IMR-90 (cell line): ENCODE measurements at regions not wholly inside any gene's neighbourhood (a gene's known extent, or its start where the extent isn't known, plus 50 kb on each side); places are given as distances from the start of the nearest gene placed in this dataset.

Source experiments
- ATAC-seq: fragments of 200-7000 bp; cut with Tn5 transposase; 2 replicates; pipeline ENCODE4 v1.9.1; 2020; ENCODE audit warnings: low read depth, mild to moderate bottlenecking, moderate library complexity
- BruUV-seq: library from RNA; stranded (reverse); fragments of 400-500 nt; replicated peaks from 2 replicates; lab custom pipeline; 2021; lab: Mats Ljungman, UMichigan
- CTCF ChIA-PET: fragments of 300-600 bp; formaldehyde crosslinking; extraction: SDS; loops from one replicate; lab custom pipeline; 2021; ENCODE audit warnings: antibody characterized with exemption; lab: Yijun Ruan, JAX
- POLR2A ChIA-PET: fragments of 300-600 bp; sonication (Branson Sonifier 250); formaldehyde crosslinking; loops from one replicate; lab custom pipeline; 2022; ENCODE audit warnings: antibody characterized with exemption; ENCODE audit not compliant: unreplicated experiment; lab: Charles Lee
- DNase-seq: peaks from one replicate; pipeline ENCODE4 v3.0.0; 2013
- H2AFZ ChIP-seq: replicated peaks from 2 replicates; pipeline ENCODE3; 2013; ENCODE audit warnings: low read length, mild to moderate bottlenecking; ENCODE audit not compliant: poor library complexity
- H2AK5ac ChIP-seq: 2 replicates; pipeline ENCODE4 v1.6.1; 2013; ENCODE audit warnings: low read depth, low read length, inconsistent platforms
- H2AK9ac ChIP-seq: replicated peaks from 2 replicates; pipeline ENCODE3; 2013; ENCODE audit warnings: mild to moderate bottlenecking, low read depth, low read length, moderate library complexity; ENCODE audit not compliant: poor library complexity
- H2BK120ac ChIP-seq: 2 replicates; pipeline ENCODE4 v1.6.1; 2013; ENCODE audit warnings: low read depth, low read length, inconsistent platforms
- H2BK15ac ChIP-seq: 3 replicates; pipeline ENCODE4 v1.6.1; 2013; ENCODE audit warnings: low read depth, low read length, inconsistent platforms
- H2BK20ac ChIP-seq: 2 replicates; pipeline ENCODE4 v1.6.1; 2013; ENCODE audit warnings: low read depth, mild to moderate bottlenecking, inconsistent platforms, low read length, moderate library complexity
- H2BK5ac ChIP-seq: 2 replicates; pipeline ENCODE4 v1.6.1; 2013; ENCODE audit warnings: mild to moderate bottlenecking, low read depth, low read length, inconsistent platforms; ENCODE audit not compliant: poor library complexity, severe bottlenecking
- H3K14ac ChIP-seq: replicated peaks from 2 replicates; pipeline ENCODE4 v1.6.1; 2013; ENCODE audit warnings: low read depth, low read length, inconsistent platforms
- H3K18ac ChIP-seq: 2 replicates; pipeline ENCODE4 v1.6.1; 2013; ENCODE audit warnings: low read depth, low read length, control low read depth
- H3K23ac ChIP-seq: 2 replicates; pipeline ENCODE4 v1.6.1; 2013; ENCODE audit warnings: low read depth, low read length, inconsistent platforms
- H3K27ac ChIP-seq: 2 replicates; pipeline ENCODE4 v1.5.1; 2013; ENCODE audit warnings: mild to moderate bottlenecking, control low read depth, low read length; ENCODE audit not compliant: insufficient read depth
- H3K27me3 ChIP-seq: 2 replicates; pipeline ENCODE4 v1.6.1; 2013; ENCODE audit warnings: low read length; ENCODE audit not compliant: control insufficient read depth, insufficient read depth
- H3K36me3 ChIP-seq: 2 replicates; pipeline ENCODE4 v1.6.1; 2013; ENCODE audit warnings: low read length, mixed read lengths; ENCODE audit not compliant: control insufficient read depth, insufficient read depth
- H3K4ac ChIP-seq: 2 replicates; pipeline ENCODE4 v1.6.1; 2013; ENCODE audit warnings: low read depth, low read length, inconsistent platforms
- H3K4me1 ChIP-seq: 2 replicates; pipeline ENCODE4 v1.6.1; 2013; ENCODE audit warnings: low read length, mixed read lengths; ENCODE audit not compliant: control insufficient read depth, insufficient read depth
- H3K4me2 ChIP-seq: 2 replicates; pipeline ENCODE4 v1.6.1; 2013; ENCODE audit warnings: low read depth, mild to moderate bottlenecking, control low read depth, low read length, moderate library complexity
- H3K4me3 ChIP-seq: 2 replicates; pipeline ENCODE4 v1.5.1; 2013; ENCODE audit warnings: low read depth, mild to moderate bottlenecking, control low read depth, low read length, moderate library complexity; ENCODE audit not compliant: insufficient read depth
- H3K56ac ChIP-seq: 2 replicates; pipeline ENCODE4 v1.6.1; 2013; ENCODE audit warnings: low read length, inconsistent platforms; ENCODE audit not compliant: insufficient read depth; ENCODE audit errors: extremely low read depth
- H3K79me1 ChIP-seq, 2 experiments: 2 replicates each; pipeline ENCODE4 v1.6.1; 2013; ENCODE audit warnings: low read length in 2 of 2, inconsistent platforms in 1 of 2, low read depth in 1 of 2
- H3K9ac ChIP-seq: 2 replicates; pipeline ENCODE4 v1.6.1; 2013; ENCODE audit warnings: low read depth, low read length, control low read depth
- H3K9me1 ChIP-seq: 2 replicates; pipeline ENCODE4 v1.6.1; 2013; ENCODE audit warnings: low read length, inconsistent platforms; ENCODE audit not compliant: insufficient read depth
- H3K9me3 ChIP-seq: 2 replicates; pipeline ENCODE4 v1.6.1; 2013; ENCODE audit warnings: low read length; ENCODE audit not compliant: control insufficient read depth, insufficient read depth
- H4K20me1 ChIP-seq: 2 replicates; pipeline ENCODE4 v1.6.1; 2013; ENCODE audit warnings: low read length, inconsistent platforms; ENCODE audit not compliant: insufficient read depth
- H4K5ac ChIP-seq: 2 replicates; pipeline ENCODE4 v1.6.1; 2013; ENCODE audit warnings: mild to moderate bottlenecking, low read depth, low read length, control low read depth
- H4K8ac ChIP-seq, 2 experiments: 2 replicates each; pipeline ENCODE4 v1.6.1; 2013; ENCODE audit warnings: low read depth in 2 of 2, low read length in 2 of 2, control low read depth in 1 of 2, inconsistent platforms in 1 of 2
- H4K91ac ChIP-seq: 2 replicates; pipeline ENCODE4 v1.6.1; 2013; ENCODE audit warnings: low read depth, low read length, inconsistent platforms; ENCODE audit not compliant: insufficient read depth
- CEBPB ChIP-seq: IDR thresholded peaks from 2 replicates; pipeline ENCODE4 v1.6.1; 2012; ENCODE audit warnings: low read depth, low read length, improper control_type of control experiment
- ELK1 ChIP-seq: fragments of 150-350 bp; IDR thresholded peaks from 2 replicates; pipeline ENCODE4 v1.6.1; 2016; ENCODE audit warnings: low read depth, mild to moderate bottlenecking, low read length, moderate library complexity, borderline replicate concordance
- MAFK ChIP-seq: IDR thresholded peaks from 2 replicates; pipeline ENCODE4 v1.6.1; 2012; ENCODE audit warnings: low read depth, low read length, improper control_type of control experiment
- NFE2L2 ChIP-seq: fragments of 150-350 bp; IDR thresholded peaks from 2 replicates; pipeline ENCODE4 v1.6.1; 2016; ENCODE audit warnings: low read depth, mild to moderate bottlenecking, low read length
- RFX5 ChIP-seq: IDR thresholded peaks from 2 replicates; pipeline ENCODE4 v1.8.0; 2012; ENCODE audit warnings: low read depth, mild to moderate bottlenecking, low read length, moderate library complexity
- USF2 ChIP-seq: fragments of 150-350 bp; IDR thresholded peaks from 2 replicates; pipeline ENCODE4 v1.6.1; 2017; ENCODE audit warnings: mild to moderate bottlenecking, antibody characterized with exemption, low read length, low read depth
- WGBS, 2 experiments: methylation state at CpG; one replicate each; pipeline versions ENCODE4 v1.1.5 to v1.1.7; 2013; ENCODE audit warnings: missing lambda C conversion rate in 2 of 2; ENCODE audit not compliant: insufficient read length in 1 of 2; ENCODE audit errors: extremely low coverage in 2 of 2; 5-methylcytosine and 5-hydroxymethylcytosine counted together
- dilution Hi-C: fragments of 300-500 bp; cut with HindIII; formaldehyde crosslinking; loops from one replicate; pipeline ENCODE4 v1.14.3; 2018; ENCODE audit warnings: low sequenced_read_pairs; ENCODE audit not compliant: unreplicated experiment
- in situ Hi-C: fragments of 300-500 bp; cut with MboI; formaldehyde crosslinking; loops from 3 replicates; pipeline ENCODE4 v1.14.3; 2019; ENCODE audit warnings: low sequenced_read_pairs, inconsistent platforms, mixed read lengths
- intact Hi-C: fragments of 100-400 bp; cut with micrococcal nuclease; formaldehyde crosslinking; loops from 2 replicates; pipeline ENCODE4 v1.10.0; 2022

GRCh38 chr6:142518126-142518525 is 216.3 kb downstream of the ADGRG6 start:
- no peak overlapping the region for H3K9ac ChIP-seq
- no peak overlapping the region for H3K4me2 ChIP-seq
- H2BK15ac ChIP-seq: no peak overlapping the region
- H4K91ac ChIP-seq: no peak overlapping the region
- intact Hi-C loops (no loop called here), dilution Hi-C loops (no loop called here), in situ Hi-C loops (no loop called here)
- no peak overlapping the region for H2AFZ ChIP-seq
- no peaks in the 10 kb centered on the region for H3K9me1 ChIP-seq
- BruUV-seq: no TSS peak
- H2BK120ac ChIP-seq: no peak overlapping the region
- no peak overlapping the region for H4K8ac ChIP-seq
- H3K27me3 ChIP-seq: no peaks in the 10 kb centered on the region; the same call in 1 of the 2 replicates
- no peak overlapping the region for H2BK5ac ChIP-seq
- TF ChIP-seq ELK1: no peak
- no peak for TF ChIP-seq RFX5
- TF ChIP-seq CEBPB: no peak
- no peak for TF ChIP-seq USF2
- TF ChIP-seq MAFK: no peak
- TF ChIP-seq NFE2L2: no peak
- no peak for DNase-seq
- no peak overlapping the region for H3K56ac ChIP-seq
- no peaks in the 10 kb centered on the region for H3K36me3 ChIP-seq
- H3K4me3 ChIP-seq: no peak overlapping the region
- no peak overlapping the region for H3K23ac ChIP-seq
- H3K79me1 ChIP-seq: no peaks in the 10 kb centered on the region
- no peaks in the 10 kb centered on the region for H3K9me3 ChIP-seq
- POLR2A ChIA-PET: no interaction called here
- H3K14ac ChIP-seq: no peak overlapping the region
- H2BK20ac ChIP-seq: no peak overlapping the region
- CTCF ChIA-PET: no interaction called here
- no peak for ATAC-seq
- H3K4ac ChIP-seq: no peak overlapping the region
- no peak overlapping the region for H2AK9ac ChIP-seq
- H4K20me1 ChIP-seq: no peaks in the 10 kb centered on the region
- no peaks in the 10 kb centered on the region for H3K4me1 ChIP-seq
- H3K18ac ChIP-seq: no peak overlapping the region
- H3K27ac ChIP-seq: no peak overlapping the region
- no peak overlapping the region for H2AK5ac ChIP-seq
- no peak overlapping the region for H4K5ac ChIP-seq
- no CpG with 5 or more reads among the region's 3 CpGs for WGBS, 2 experiments
